GM13976 (cell line): ENCODE measurements at regions not wholly inside any gene's neighbourhood (a gene's known extent, or its start where the extent isn't known, plus 50 kb on each side); places are given as distances from the start of the nearest gene placed in this dataset.

Experiments
- DNase-seq: peaks from one replicate; pipeline ENCODE4 v3.0.0; 2012; ENCODE audit warnings: low spot score
- in situ Hi-C: fragments of 300-500 bp; cut with MboI; formaldehyde crosslinking; loops from one replicate; pipeline ENCODE4 v1.12.0; 2022; ENCODE audit warnings: low sequenced_read_pairs, mixed read lengths, inconsistent platforms; ENCODE audit not compliant: unreplicated experiment
- TF ChIP-seq, protein P1 (sequence below): IDR thresholded peaks from 2 replicates; pipeline ENCODE4 v1.5.1; 2012; ENCODE audit warnings: borderline replicate concordance, mild to moderate bottlenecking; ENCODE audit not compliant: insufficient read depth; ENCODE audit errors: extremely low read depth, missing control alignments, control extremely low read depth

DNA sequence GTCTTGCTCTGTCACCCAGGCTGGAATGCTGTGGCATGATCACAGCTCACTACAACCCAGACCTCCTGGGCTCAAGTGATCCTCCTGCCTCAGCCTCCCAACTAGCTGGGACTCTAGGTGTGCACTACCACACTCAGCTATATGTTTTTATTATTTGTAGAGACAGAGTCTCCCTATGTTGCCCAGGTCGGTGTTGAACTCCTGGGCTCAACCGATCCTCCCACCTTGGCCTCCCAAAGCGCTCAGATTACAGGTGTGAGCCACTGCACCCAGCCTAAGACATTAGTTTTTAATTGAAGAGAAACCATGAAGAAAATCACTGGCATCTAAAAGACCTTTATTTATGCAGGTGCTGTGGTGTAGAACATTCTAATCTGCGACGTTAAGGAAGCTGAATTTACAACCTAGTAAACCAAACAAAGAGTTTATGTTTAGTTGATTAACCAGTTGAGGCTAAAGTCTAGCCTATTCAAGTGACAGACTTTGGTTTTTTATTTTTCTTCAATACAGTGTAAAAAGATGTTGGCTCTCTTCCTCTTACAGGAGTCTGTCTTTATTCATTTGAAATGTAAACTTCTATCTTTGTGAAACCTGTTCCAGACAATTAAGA lies 52.5 kb upstream of the NBL1 start:
- TF ChIP-seq, protein P1, sequence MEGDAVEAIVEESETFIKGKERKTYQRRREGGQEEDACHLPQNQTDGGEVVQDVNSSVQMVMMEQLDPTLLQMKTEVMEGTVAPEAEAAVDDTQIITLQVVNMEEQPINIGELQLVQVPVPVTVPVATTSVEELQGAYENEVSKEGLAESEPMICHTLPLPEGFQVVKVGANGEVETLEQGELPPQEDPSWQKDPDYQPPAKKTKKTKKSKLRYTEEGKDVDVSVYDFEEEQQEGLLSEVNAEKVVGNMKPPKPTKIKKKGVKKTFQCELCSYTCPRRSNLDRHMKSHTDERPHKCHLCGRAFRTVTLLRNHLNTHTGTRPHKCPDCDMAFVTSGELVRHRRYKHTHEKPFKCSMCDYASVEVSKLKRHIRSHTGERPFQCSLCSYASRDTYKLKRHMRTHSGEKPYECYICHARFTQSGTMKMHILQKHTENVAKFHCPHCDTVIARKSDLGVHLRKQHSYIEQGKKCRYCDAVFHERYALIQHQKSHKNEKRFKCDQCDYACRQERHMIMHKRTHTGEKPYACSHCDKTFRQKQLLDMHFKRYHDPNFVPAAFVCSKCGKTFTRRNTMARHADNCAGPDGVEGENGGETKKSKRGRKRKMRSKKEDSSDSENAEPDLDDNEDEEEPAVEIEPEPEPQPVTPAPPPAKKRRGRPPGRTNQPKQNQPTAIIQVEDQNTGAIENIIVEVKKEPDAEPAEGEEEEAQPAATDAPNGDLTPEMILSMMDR, result no peak
- DNase-seq, result no peak
- in situ Hi-C loops, result loop anchor here (25.0 kb wide), 1 partner anchor 204 kb away; no protein-coding TSS in a partner anchor

DNA sequence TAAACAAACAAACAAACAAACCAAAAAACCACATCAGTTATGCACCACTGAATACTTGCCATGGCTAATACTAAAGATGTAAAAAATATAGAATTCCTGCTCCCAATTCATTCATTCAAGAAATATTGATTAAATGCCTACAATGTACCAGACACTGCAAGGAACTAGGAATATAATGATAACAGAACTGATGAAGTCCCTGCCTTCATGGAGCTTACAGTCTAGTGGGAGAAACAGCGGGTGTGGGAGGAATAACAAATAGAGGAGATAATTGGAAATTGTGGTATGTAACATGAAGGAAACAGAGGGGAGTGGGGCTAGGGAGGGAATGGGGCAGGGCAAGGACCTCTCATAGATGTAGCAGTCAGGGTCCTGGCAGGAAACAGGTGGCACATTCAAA lies 58.6 kb upstream of the NBL1 start:
- TF ChIP-seq, protein P1, result no peak
- in situ Hi-C loops, result loop anchor here (25.0 kb wide), 1 partner anchor 198 kb away; no protein-coding TSS in a partner anchor
- no peak for DNase-seq

DNA sequence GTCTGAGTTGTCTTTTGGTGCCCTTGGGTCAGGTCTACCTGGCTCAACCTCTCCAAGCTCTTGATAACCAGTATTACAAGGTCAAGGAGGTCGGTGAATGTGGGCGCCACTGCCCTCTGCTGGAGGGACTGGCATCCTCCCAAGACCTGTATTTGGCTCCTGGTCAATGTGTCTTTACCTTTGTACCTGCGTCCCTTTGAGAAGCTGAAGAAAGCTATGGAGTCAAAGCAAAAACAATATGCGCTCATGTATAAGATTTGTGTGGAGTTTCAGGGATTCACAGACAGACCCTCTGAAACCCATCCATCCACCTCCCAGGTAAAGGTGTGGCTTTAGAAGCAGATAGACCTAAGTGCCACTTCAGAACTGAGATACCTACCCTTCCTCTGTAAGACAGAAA lies 61.8 kb upstream of the NBL1 start:
- TF ChIP-seq, protein P1, result peak; percentile 72
- in situ Hi-C loops, result loop anchor here (25.0 kb wide), 1 partner anchor 195 kb away; no protein-coding TSS in a partner anchor
- peak; percentile 73 for DNase-seq

DNA sequence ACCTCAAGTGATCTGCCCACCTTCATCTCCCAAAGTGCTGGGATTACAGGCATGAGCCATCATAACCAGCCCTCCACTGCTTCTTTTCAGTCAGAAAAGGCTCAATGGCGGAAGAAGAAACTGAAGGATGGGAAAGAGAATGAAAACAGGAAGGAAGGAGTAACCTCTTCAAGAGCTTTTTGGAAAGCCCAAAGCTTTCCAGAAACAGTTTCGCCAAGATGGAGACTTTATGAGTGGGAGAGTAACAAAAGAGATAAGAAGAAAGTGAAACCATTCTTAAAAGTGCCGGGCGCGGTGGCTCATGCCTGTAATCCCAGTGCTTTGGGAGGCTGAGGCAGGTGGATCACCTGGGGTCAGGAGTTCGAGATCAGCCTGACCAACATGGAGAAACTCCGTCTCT lies 62.7 kb upstream of the NBL1 start:
- in situ Hi-C loops, result loop anchor here (25.0 kb wide), 1 partner anchor 194 kb away; no protein-coding TSS in a partner anchor
- no peak for DNase-seq

DNA sequence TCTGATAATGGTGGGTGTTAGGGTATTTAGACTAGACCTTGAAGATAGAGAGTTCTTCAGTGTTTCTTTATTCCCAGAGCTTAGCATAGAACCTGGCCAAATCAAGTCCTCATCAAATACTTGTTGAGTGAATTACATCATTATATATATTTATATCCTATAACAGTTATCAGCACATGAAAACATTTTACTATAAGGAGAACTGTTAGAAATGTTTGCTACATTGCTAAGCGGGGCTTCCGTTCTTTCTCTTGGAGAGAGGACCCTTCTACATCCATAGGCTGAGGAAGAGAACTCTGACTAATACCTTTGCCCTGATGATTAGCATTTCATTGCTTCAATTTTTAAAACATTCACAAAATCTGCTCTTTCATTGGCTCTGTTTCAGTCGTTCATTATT lies 66.5 kb upstream of the NBL1 start:
- DNase-seq, result no peak
- in situ Hi-C loops, result loop anchor here (25.0 kb wide), 1 partner anchor 190 kb away; no protein-coding TSS in a partner anchor
- TF ChIP-seq, protein P1, result no peak

More for the DNA sequence above, 62.7 kb upstream of the NBL1 start:
- TF ChIP-seq, protein P1, result no peak

DNA sequence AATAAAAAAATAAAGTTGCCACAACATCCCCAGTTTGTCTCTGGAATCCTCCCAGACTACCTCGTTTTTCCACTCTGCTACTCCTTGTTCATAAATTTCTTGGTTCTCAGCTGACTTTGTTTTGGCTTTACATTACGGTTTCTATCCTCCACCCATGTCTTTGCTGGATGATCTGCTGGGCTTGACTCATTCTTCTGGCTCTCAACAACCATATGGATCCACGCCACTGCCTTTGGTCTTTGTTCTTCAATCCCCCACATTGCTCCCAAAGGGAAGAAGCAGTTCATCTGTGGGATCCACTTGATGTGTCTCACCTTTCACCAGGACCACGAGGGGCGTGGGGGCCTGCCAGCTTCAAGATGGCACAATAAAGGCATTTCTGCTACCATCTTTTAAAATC lies 67.1 kb upstream of the NBL1 start:
- TF ChIP-seq, protein P1, result no peak
- DNase-seq, result no peak
- in situ Hi-C loops, result loop anchor here (25.0 kb wide), 1 partner anchor 190 kb away; no protein-coding TSS in a partner anchor

DNA sequence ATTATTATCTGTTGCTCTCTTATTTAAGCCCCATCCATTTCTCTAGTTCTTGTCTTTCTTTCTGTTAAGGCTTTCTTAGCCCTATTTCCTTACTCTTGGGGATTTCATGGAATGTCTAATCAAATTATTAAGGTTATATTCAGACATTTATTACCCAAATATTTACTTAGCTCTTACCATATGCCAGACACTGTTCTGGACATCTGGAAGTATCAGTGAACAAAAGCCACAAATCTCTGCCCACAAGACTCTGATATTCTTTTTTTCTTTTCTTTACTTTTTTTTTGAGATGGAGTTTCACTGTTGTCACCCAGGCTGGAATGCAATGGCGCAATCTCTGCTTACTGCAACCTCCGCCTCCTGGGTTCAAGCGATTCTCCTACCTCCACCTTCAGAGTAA lies 74.3 kb upstream of the NBL1 start:
- TF ChIP-seq, protein P1, result no peak
- DNase-seq, result no peak
- in situ Hi-C loops, result no loop called here
